HG03045 (cell line): ENCODE measurements at regions not wholly inside any gene's neighbourhood (a gene's known extent, or its start where the extent isn't known, plus 50 kb on each side); places are given as distances from the start of the nearest gene placed in this dataset.
"Not testable (repeated sequence)": the region's sequence is repeated elsewhere in the genome, so short reads cannot be mapped to it uniquely, and the experiment has no call there.

Experiments
- ATAC-seq: cut with Tn5 transposase; IDR thresholded peaks from one replicate; pipeline ENCODE4 v1.9.1; 2021; ENCODE audit warnings: mild to moderate bottlenecking, moderate library complexity; ENCODE audit not compliant: unreplicated experiment

- ATAC-seq: no peak
Measured at GRCh38 chr16:48955837-48956236, 325.8 kb downstream of the CBLN1 start.

GRCh38 chr16:48951621-48952125 is 330.0 kb downstream of the CBLN1 start:
- ATAC-seq: not testable (repeated sequence)

GRCh38 chr16:48950184-48950583 is 331.5 kb downstream of the CBLN1 start:
- no peak for ATAC-seq

- no peak for ATAC-seq
Measured at GRCh38 chr16:48949636-48950035, 332.0 kb downstream of the CBLN1 start.

- ATAC-seq: no peak
Measured at GRCh38 chr16:48948911-48949310, 332.7 kb downstream of the CBLN1 start.

- no peak for ATAC-seq
Measured at GRCh38 chr16:48947371-48947713, 334.3 kb downstream of the CBLN1 start.

- ATAC-seq: no peak
Measured at GRCh38 chr16:48946686-48947370, 334.8 kb downstream of the CBLN1 start.

GRCh38 chr16:48942996-48943395 is 333.0 kb upstream of the N4BP1 start:
- ATAC-seq: no peak

- no peak for ATAC-seq
Measured at GRCh38 chr16:48936811-48937210, 326.8 kb upstream of the N4BP1 start.

- no peak for ATAC-seq
Measured at GRCh38 chr16:48932216-48932855, 322.4 kb upstream of the N4BP1 start.

GRCh38 chr16:48930951-48931553 is 321.1 kb upstream of the N4BP1 start:
- ATAC-seq: no peak

GRCh38 chr16:48919791-48920190 is 309.8 kb upstream of the N4BP1 start:
- no peak for ATAC-seq

- no peak for ATAC-seq
Measured at GRCh38 chr16:48918520-48919258, 308.7 kb upstream of the N4BP1 start.

GRCh38 chr16:48916566-48916965 is 306.6 kb upstream of the N4BP1 start:
- ATAC-seq: no peak

GRCh38 chr16:48914070-48914469 is 304.1 kb upstream of the N4BP1 start:
- ATAC-seq: no peak

GRCh38 chr16:48913384-48913783 is 303.4 kb upstream of the N4BP1 start:
- ATAC-seq: no peak

- ATAC-seq: no peak
Measured at GRCh38 chr16:48912360-48912759, 302.4 kb upstream of the N4BP1 start.

GRCh38 chr16:48911700-48912099 is 301.7 kb upstream of the N4BP1 start:
- ATAC-seq: no peak

GRCh38 chr16:48910214-48910613 is 300.2 kb upstream of the N4BP1 start:
- no peak for ATAC-seq

- no peak for ATAC-seq
Measured at GRCh38 chr16:48909231-48909630, 299.3 kb upstream of the N4BP1 start.

- ATAC-seq: peak; percentile 68
Measured at GRCh38 chr16:48907906-48908634, 298.1 kb upstream of the N4BP1 start.
